GM23338 (cell line): ENCODE measurements at regions not wholly inside any gene's neighbourhood (a gene's known extent, or its start where the extent isn't known, plus 50 kb on each side); places are given as distances from the start of the nearest gene placed in this dataset.

Experiments used
- CREB1 ChIP-seq: fragments of 250-450 bp; sonication (Bioruptor Pico); IDR thresholded peaks from 2 replicates; pipeline ENCODE4 v1.5.0; 2020; ENCODE audit warnings: low read depth, mild to moderate bottlenecking, moderate library complexity
- CTCF ChIP-seq, 2 experiments: fragments of 200-600 bp in 1 of 2; sonication (generic) in 1 of 2; conservative IDR thresholded peaks; 2 replicates each; pipeline versions ENCODE4 v1.5.1 to v1.6.1; 2016 to 2017; ENCODE audit warnings: antibody characterized with exemption in 2 of 2, low read depth in 2 of 2, mild to moderate bottlenecking in 2 of 2, moderate library complexity in 1 of 2
- ETS1 ChIP-seq: IDR thresholded peaks from 2 replicates; pipeline ENCODE4 v1.6.1; 2016; ENCODE audit warnings: antibody characterized with exemption
- EZH2 ChIP-seq: fragments of 200-600 bp; sonication (generic); IDR thresholded peaks from one replicate; pipeline ENCODE4 v1.8.0; 2017; ENCODE audit warnings: antibody characterized with exemption, mild to moderate bottlenecking, low read depth; ENCODE audit not compliant: unreplicated experiment
- POLR2AphosphoS5 ChIP-seq: IDR thresholded peaks from 2 replicates; pipeline ENCODE4 v1.6.1; 2016; ENCODE audit warnings: antibody characterized with exemption, low read depth
- REST ChIP-seq: IDR thresholded peaks from one replicate; pipeline ENCODE4 v1.6.1; 2018; ENCODE audit warnings: antibody characterized with exemption; ENCODE audit not compliant: unreplicated experiment
- STAT1 ChIP-seq: IDR thresholded peaks from one replicate; pipeline ENCODE4 v1.6.1; 2016; ENCODE audit warnings: antibody characterized with exemption; ENCODE audit not compliant: unreplicated experiment

- TF ChIP-seq POLR2AphosphoS5 (no peak), EZH2 (no peak), CREB1 (CRISPR knock-in tag) (no peak), CTCF (conservative IDR thresholded peaks at IDR 0.05; ENCODE audit: low read depth in 2 of 2) (no peak), ETS1 (no peak), REST (no peak), STAT1 (no peak)
Observed at GRCh38 chr16:19959736-19960135, 75.1 kb upstream of the GPRC5B start.
